Uterus (tissue), 3 donors: ENCODE measurements at regions not wholly inside any gene's neighbourhood (a gene's known extent, or its start where the extent isn't known, plus 50 kb on each side); places are given as distances from the start of the nearest gene placed in this dataset.

Source experiments
- DNase-seq, 2 donors: peaks; one replicate each; pipeline ENCODE4 v3.0.0-alpha.2; 2019 to 2020
- H3K27ac ChIP-seq, 2 donors: fragments of 200-600 bp; sonication (generic); 1 replicate in 1 of 2; 2 replicates in 1 of 2; pipeline ENCODE4 v1.5.1; 2016 to 2018
- H3K27me3 ChIP-seq, 2 donors: fragments of 200-600 bp; sonication (generic); one replicate each; pipeline ENCODE4 v1.5.1; 2018 to 2019; ENCODE audit warnings: control low read depth in 1 of 2
- H3K36me3 ChIP-seq, 2 donors: fragments of 200-600 bp; sonication (generic); one replicate each; pipeline ENCODE4 v1.5.1; 2019; ENCODE audit warnings: control low read depth in 1 of 2
- H3K4me1 ChIP-seq, 2 donors: fragments of 200-600 bp; sonication (generic); one replicate each; pipeline ENCODE4 v1.5.1; 2018 to 2019; ENCODE audit warnings: control low read depth in 1 of 2
- H3K4me3 ChIP-seq, 2 donors: fragments of 200-600 bp; sonication (generic); 1 replicate in 1 of 2; 2 replicates in 1 of 2; pipeline ENCODE4 v1.5.1; 2018 to 2019; ENCODE audit warnings: mild to moderate bottlenecking in 1 of 2
- H3K9me3 ChIP-seq, 2 donors: fragments of 200-600 bp; sonication (generic); one replicate each; pipeline ENCODE4 v1.5.1; 2019; ENCODE audit warnings: control low read depth in 1 of 2
- CTCF ChIP-seq, 4 experiments: fragments of 200-600 bp in 2 of 4; fragments of 450-650 bp in 2 of 4; sonication (generic) in 2 of 4; IDR thresholded peaks; one replicate each; pipeline ENCODE4 v1.5.1; 2016 to 2019; ENCODE audit warnings: antibody characterized with exemption in 4 of 4, mild to moderate bottlenecking in 2 of 4, moderate library complexity in 1 of 4
- POLR2A ChIP-seq, 2 donors: fragments of 450-650 bp; IDR thresholded peaks; one replicate each; pipeline ENCODE4 v1.6.1; 2016; ENCODE audit warnings: antibody characterized with exemption in 2 of 2, mild to moderate bottlenecking in 1 of 2, moderate library complexity in 1 of 2
- intact Hi-C: fragments of 100-400 bp; cut with DNase I; formaldehyde crosslinking; loops from one replicate; pipeline ENCODE4 v1.15.1; 2023; ENCODE audit warnings: low total_unique reads
- donor health status: DM: yes; HTN: yes; CAD: no.

GRCh38 chr10:78873413-78873812 is 195.4 kb upstream of the ZMIZ1 start:
- TF ChIP-seq CTCF (IDR thresholded peaks at IDR 0.05) (no peak), POLR2A (IDR thresholded peaks at IDR 0.05) (no peak)
- intact Hi-C loops, result no loop called here
- no peaks in the 10 kb centered on the region for H3K9me3 ChIP-seq
- no peak for DNase-seq
- no peak overlapping the region for H3K4me3 ChIP-seq
- no peaks in the 10 kb centered on the region for H3K27me3 ChIP-seq
- no peaks in the 10 kb centered on the region for H3K36me3 ChIP-seq
- no peaks in the 10 kb centered on the region for H3K4me1 ChIP-seq
- no peak overlapping the region for H3K27ac ChIP-seq

- Histone ChIP-seq H3K27me3 (no peaks in the 10 kb centered on the region), H3K4me3 (no peak overlapping the region), H3K9me3 (no peaks in the 10 kb centered on the region), H3K27ac (no peak overlapping the region), H3K4me1 (no peaks in the 10 kb centered on the region), H3K36me3 (no peaks in the 10 kb centered on the region)
- intact Hi-C loops, result no loop called here
- DNase-seq, result no peak
- TF ChIP-seq CTCF (IDR thresholded peaks at IDR 0.05) (no peak), POLR2A (IDR thresholded peaks at IDR 0.05) (no peak)
Measured at GRCh38 chr10:78875331-78875877, 193.4 kb upstream of the ZMIZ1 start.

- no peak for DNase-seq
- TF ChIP-seq POLR2A (IDR thresholded peaks at IDR 0.05) (no peak), CTCF (IDR thresholded peaks at IDR 0.05) (no peak)
- intact Hi-C loops, result no loop called here
- H3K9me3 ChIP-seq, result no peaks in the 10 kb centered on the region
- no peaks in the 10 kb centered on the region for H3K4me1 ChIP-seq
- H3K4me3 ChIP-seq, result no peak overlapping the region
- H3K27ac ChIP-seq, result no peak overlapping the region
- H3K27me3 ChIP-seq, result no peaks in the 10 kb centered on the region
- no peaks in the 10 kb centered on the region for H3K36me3 ChIP-seq
Measured at GRCh38 chr10:78875932-78876331, 192.8 kb upstream of the ZMIZ1 start.

- no peaks in the 10 kb centered on the region for H3K27me3 ChIP-seq
- no peaks in the 10 kb centered on the region for H3K9me3 ChIP-seq
- no peak overlapping the region for H3K27ac ChIP-seq
- intact Hi-C loops, result no loop called here
- no peak for DNase-seq
- H3K36me3 ChIP-seq, result no peaks in the 10 kb centered on the region
- H3K4me3 ChIP-seq, result no peak overlapping the region
- TF ChIP-seq CTCF (IDR thresholded peaks at IDR 0.05) (no peak), POLR2A (IDR thresholded peaks at IDR 0.05) (no peak)
- H3K4me1 ChIP-seq, result no peaks in the 10 kb centered on the region
Measured at GRCh38 chr10:78876449-78876848, 192.3 kb upstream of the ZMIZ1 start.

GRCh38 chr10:78879621-78880020 is 189.1 kb upstream of the ZMIZ1 start:
- intact Hi-C loops, result no loop called here
- no peak overlapping the region for H3K4me3 ChIP-seq
- no peaks in the 10 kb centered on the region for H3K36me3 ChIP-seq
- H3K4me1 ChIP-seq, result no peaks in the 10 kb centered on the region
- TF ChIP-seq POLR2A (IDR thresholded peaks at IDR 0.05), result no peak
- no peak for TF ChIP-seq CTCF (IDR thresholded peaks at IDR 0.05)
- H3K27ac ChIP-seq, result no peak overlapping the region
- no peaks in the 10 kb centered on the region for H3K9me3 ChIP-seq
- no peak for DNase-seq
- no peaks in the 10 kb centered on the region for H3K27me3 ChIP-seq
